Lung (tissue), 11 donors: ENCODE measurements at regions not wholly inside any gene's neighbourhood (a gene's known extent, or its start where the extent isn't known, plus 50 kb on each side); places are given as distances from the start of the nearest gene placed in this dataset.

Experiments used
- ATAC-seq: fragments of 200-7000 bp; cut with Tn5 transposase; one replicate; pipeline ENCODE4 v1.9.1; 2020; ENCODE audit warnings: moderate number of reproducible peaks; ENCODE audit not compliant: insufficient read depth, low FRiP score
- DNase-seq, 3 donors: peaks; one replicate each; pipeline ENCODE4 v3.0.0-alpha.2; 2013 to 2017
- H3K27ac ChIP-seq, 2 donors: one replicate each; pipeline ENCODE4 v1.5.1; 2013; ENCODE audit warnings: mild to moderate bottlenecking in 2 of 2, moderate library complexity in 2 of 2, control low read depth in 1 of 2, inconsistent platforms in 1 of 2, low read depth in 1 of 2, low read length in 1 of 2
- H3K27me3 ChIP-seq, 3 donors: one replicate each; pipeline ENCODE4 v1.5.1; 2013; ENCODE audit warnings: low read length in 2 of 3; ENCODE audit not compliant: control insufficient read depth in 3 of 3, insufficient read depth in 3 of 3
- H3K36me3 ChIP-seq, 4 donors: one replicate each; pipeline ENCODE4 v1.5.1; 2013; ENCODE audit warnings: low read length in 4 of 4, mild to moderate bottlenecking in 1 of 4, moderate library complexity in 1 of 4; ENCODE audit not compliant: control insufficient read depth in 4 of 4, insufficient read depth in 4 of 4
- H3K4me1 ChIP-seq, 5 donors: one replicate each; pipeline ENCODE4 v1.5.1; 2013; ENCODE audit warnings: low read length in 5 of 5, mild to moderate bottlenecking in 2 of 5, moderate library complexity in 1 of 5; ENCODE audit not compliant: control insufficient read depth in 5 of 5, insufficient read depth in 5 of 5
- H3K4me3 ChIP-seq: one replicate; pipeline ENCODE4 v1.5.1; 2013; ENCODE audit warnings: mild to moderate bottlenecking, control low read depth, moderate library complexity
- H3K9ac ChIP-seq, 2 donors: one replicate each; pipeline ENCODE4 v1.5.1; 2013; ENCODE audit warnings: low read length in 2 of 2, control low read depth in 1 of 2; ENCODE audit not compliant: insufficient read depth in 1 of 2
- H3K9me3 ChIP-seq, 4 donors: one replicate each; pipeline ENCODE4 v1.5.1; 2013; ENCODE audit warnings: low read length in 3 of 4, mild to moderate bottlenecking in 1 of 4, moderate library complexity in 1 of 4; ENCODE audit not compliant: control insufficient read depth in 4 of 4, insufficient read depth in 3 of 4
- CTCF ChIP-seq: IDR thresholded peaks from 2 replicates; pipeline ENCODE4 v1.5.1; 2012; ENCODE audit warnings: mild to moderate bottlenecking; ENCODE audit errors: control extremely low read depth, extremely low read depth
- WGBS, 2 donors: extraction: QIAGEN DNeasy Blood & Tissue Kit; methylation state at CpG; one replicate each; pipeline ENCODE4 v1.1.7; 2013; 5-methylcytosine and 5-hydroxymethylcytosine counted together
- donor health status: control.
- donor health status: control.
- donor health status: Bipolar disorder and iron deficiency.
- donor health status: healthy.
- donor health status: DM: yes; HTN: yes; CAD: no.

GRCh38 chr3:197423376-197423775 is 125.0 kb upstream of the DLG1 start:
- Histone ChIP-seq H3K4me3 (no peak overlapping the region), H3K27ac (no peak overlapping the region), H3K9me3 (no peaks in the 10 kb centered on the region), H3K4me1 (peaks cover 0 to 8% (median 3%) of the 10 kb centered on the region in 5 donors), H3K27me3 (no peaks in the 10 kb centered on the region), H3K36me3 (no peaks in the 10 kb centered on the region), H3K9ac (no peak overlapping the region)
- DNase-seq, result no peak
- TF ChIP-seq CTCF, result no peak
- no peak for ATAC-seq
- 71 to 85% methylated on average over 11 of the region's 11 CpGs for WGBS, 2 donors

GRCh38 chr3:197422506-197422905 is 124.1 kb upstream of the DLG1 start:
- DNase-seq (no peak), ATAC-seq (no peak)
- no peaks in the 10 kb centered on the region for H3K36me3 ChIP-seq
- no peaks in the 10 kb centered on the region for H3K27me3 ChIP-seq
- H3K9me3 ChIP-seq, result no peaks in the 10 kb centered on the region
- no peak overlapping the region for H3K27ac ChIP-seq
- WGBS, 2 donors, result 60 to 79% methylated on average over 7 of the region's 7 CpGs
- H3K4me1 ChIP-seq, result peaks cover 0 to 3% (median 0%) of the 10 kb centered on the region in 5 donors
- TF ChIP-seq CTCF, result no peak
- H3K9ac ChIP-seq, result no peak overlapping the region
- H3K4me3 ChIP-seq, result no peak overlapping the region

- TF ChIP-seq CTCF, result no peak
- no peaks in the 10 kb centered on the region for H3K36me3 ChIP-seq
- no peak overlapping the region for H3K27ac ChIP-seq
- no peaks in the 10 kb centered on the region for H3K9me3 ChIP-seq
- no peaks in the 10 kb centered on the region for H3K27me3 ChIP-seq
- DNase-seq, result no peak
- no peaks in the 10 kb centered on the region for H3K4me1 ChIP-seq
- WGBS, 2 donors, result 83 to 88% methylated on average over 9 of the region's 9 CpGs
- no peak overlapping the region for H3K4me3 ChIP-seq
- H3K9ac ChIP-seq, result no peak overlapping the region
- no peak for ATAC-seq
Observed at GRCh38 chr3:197421021-197421420, 122.6 kb upstream of the DLG1 start.

GRCh38 chr3:197420566-197420965 is 122.2 kb upstream of the DLG1 start:
- no peak for TF ChIP-seq CTCF
- Histone ChIP-seq H3K9ac (no peak overlapping the region), H3K27ac (no peak overlapping the region), H3K9me3 (no peaks in the 10 kb centered on the region), H3K27me3 (no peaks in the 10 kb centered on the region), H3K36me3 (no peaks in the 10 kb centered on the region), H3K4me3 (no peak overlapping the region), H3K4me1 (no peaks in the 10 kb centered on the region)
- DNase-seq, result no peak
- no peak for ATAC-seq
- 84 to 86% methylated on average over 4 of the region's 4 CpGs for WGBS, 2 donors
